PFSK-1 (cell line): ENCODE measurements at regions not wholly inside any gene's neighbourhood (a gene's known extent, or its start where the extent isn't known, plus 50 kb on each side); places are given as distances from the start of the nearest gene placed in this dataset.

Experiments used
- TAF1 ChIP-seq: IDR thresholded peaks from 2 replicates; pipeline ENCODE4 v1.6.1; 2012; ENCODE audit warnings: low read length, control low read depth, borderline replicate concordance; ENCODE audit not compliant: insufficient read depth
- TF ChIP-seq, protein P1 (sequence below), 2 experiments: IDR thresholded peaks; 2 replicates each; pipeline versions ENCODE4 v1.6.1 to v1.8.0; 2011 to 2012; ENCODE audit warnings: low read depth in 2 of 2, low read length in 2 of 2, control low read depth in 1 of 2, inconsistent platforms in 1 of 2, mild to moderate bottlenecking in 1 of 2, moderate library complexity in 1 of 2; ENCODE audit not compliant: insufficient read depth in 1 of 2

DNA sequence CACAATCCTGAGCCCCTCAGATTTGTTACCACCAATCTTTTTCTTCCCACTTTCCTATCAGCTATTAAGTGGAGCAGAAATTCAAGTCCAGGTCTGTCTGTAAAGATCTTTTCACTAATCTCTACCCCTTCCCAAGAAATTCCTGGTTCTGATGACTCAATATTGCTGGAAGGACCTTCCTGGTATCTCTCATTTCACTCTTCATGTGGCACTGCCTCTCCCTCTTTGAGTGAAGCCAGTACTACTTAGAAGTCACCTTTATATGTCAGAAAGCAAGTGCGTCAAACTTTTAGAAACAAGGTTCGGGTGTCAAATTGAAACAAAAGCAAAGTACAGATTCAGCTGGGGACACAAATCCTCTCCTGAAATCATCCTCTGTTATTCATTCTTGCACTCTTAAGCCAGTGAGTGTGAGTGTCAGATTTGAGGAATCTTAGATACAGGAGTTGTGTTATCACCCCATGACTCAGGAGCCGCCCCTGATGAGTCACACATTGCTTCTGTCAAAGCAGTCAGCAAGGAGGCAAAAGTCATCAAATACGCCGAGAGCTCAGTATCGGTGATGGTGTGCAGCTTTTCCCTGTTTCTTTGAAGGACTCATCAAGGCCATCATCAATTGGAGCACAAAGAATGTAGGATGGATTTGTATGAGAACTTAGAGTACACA, 313.0 kb downstream of the CETN3 start:
- no peak for TF ChIP-seq TAF1
- TF ChIP-seq, protein P1, sequence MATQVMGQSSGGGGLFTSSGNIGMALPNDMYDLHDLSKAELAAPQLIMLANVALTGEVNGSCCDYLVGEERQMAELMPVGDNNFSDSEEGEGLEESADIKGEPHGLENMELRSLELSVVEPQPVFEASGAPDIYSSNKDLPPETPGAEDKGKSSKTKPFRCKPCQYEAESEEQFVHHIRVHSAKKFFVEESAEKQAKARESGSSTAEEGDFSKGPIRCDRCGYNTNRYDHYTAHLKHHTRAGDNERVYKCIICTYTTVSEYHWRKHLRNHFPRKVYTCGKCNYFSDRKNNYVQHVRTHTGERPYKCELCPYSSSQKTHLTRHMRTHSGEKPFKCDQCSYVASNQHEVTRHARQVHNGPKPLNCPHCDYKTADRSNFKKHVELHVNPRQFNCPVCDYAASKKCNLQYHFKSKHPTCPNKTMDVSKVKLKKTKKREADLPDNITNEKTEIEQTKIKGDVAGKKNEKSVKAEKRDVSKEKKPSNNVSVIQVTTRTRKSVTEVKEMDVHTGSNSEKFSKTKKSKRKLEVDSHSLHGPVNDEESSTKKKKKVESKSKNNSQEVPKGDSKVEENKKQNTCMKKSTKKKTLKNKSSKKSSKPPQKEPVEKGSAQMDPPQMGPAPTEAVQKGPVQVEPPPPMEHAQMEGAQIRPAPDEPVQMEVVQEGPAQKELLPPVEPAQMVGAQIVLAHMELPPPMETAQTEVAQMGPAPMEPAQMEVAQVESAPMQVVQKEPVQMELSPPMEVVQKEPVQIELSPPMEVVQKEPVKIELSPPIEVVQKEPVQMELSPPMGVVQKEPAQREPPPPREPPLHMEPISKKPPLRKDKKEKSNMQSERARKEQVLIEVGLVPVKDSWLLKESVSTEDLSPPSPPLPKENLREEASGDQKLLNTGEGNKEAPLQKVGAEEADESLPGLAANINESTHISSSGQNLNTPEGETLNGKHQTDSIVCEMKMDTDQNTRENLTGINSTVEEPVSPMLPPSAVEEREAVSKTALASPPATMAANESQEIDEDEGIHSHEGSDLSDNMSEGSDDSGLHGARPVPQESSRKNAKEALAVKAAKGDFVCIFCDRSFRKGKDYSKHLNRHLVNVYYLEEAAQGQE (IDR thresholded peaks at IDR 0.05; ENCODE audit: insufficient read depth in 1 of 2, low read depth in 2 of 2, low read length in 2 of 2), result no peak
